GM21737 (cell line): ENCODE measurements at regions not wholly inside any gene's neighbourhood (a gene's known extent, or its start where the extent isn't known, plus 50 kb on each side); places are given as distances from the start of the nearest gene placed in this dataset.
A peak's percentile ranks its signal among the peaks of the same experiment; 100 is the strongest.

Experiments
- ATAC-seq: cut with Tn5 transposase; IDR thresholded peaks from one replicate; pipeline ENCODE4 v1.9.1; 2021; ENCODE audit warnings: mild to moderate bottlenecking, moderate library complexity; ENCODE audit not compliant: unreplicated experiment

GRCh38 chr7:25926451-25926850, 225.5 kb upstream of the NFE2L3 start:
- ATAC-seq, result no peak

- ATAC-seq, result no peak
These were observed 224.9 kb upstream of the NFE2L3 start for GRCh38 chr7:25926891-25927625.

GRCh38 chr7:25927626-25927978, 224.4 kb upstream of the NFE2L3 start:
- ATAC-seq, result no peak

- no peak for ATAC-seq
These were observed 223.3 kb upstream of the NFE2L3 start for GRCh38 chr7:25928549-25929330.

- ATAC-seq, result no peak
These were observed 222.6 kb upstream of the NFE2L3 start for GRCh38 chr7:25929448-25929847.

GRCh38 chr7:25930492-25931048, 221.4 kb upstream of the NFE2L3 start:
- no peak for ATAC-seq

GRCh38 chr7:25931156-25931555, 220.8 kb upstream of the NFE2L3 start:
- no peak for ATAC-seq

GRCh38 chr7:25933921-25934320, 218.1 kb upstream of the NFE2L3 start:
- ATAC-seq, result no peak

- ATAC-seq, result no peak
These were observed 211.7 kb upstream of the NFE2L3 start for GRCh38 chr7:25940086-25940906.

- ATAC-seq, result no peak
These were observed 207.1 kb upstream of the NFE2L3 start for GRCh38 chr7:25944777-25945515.

- no peak for ATAC-seq
These were observed 206.4 kb upstream of the NFE2L3 start for GRCh38 chr7:25945608-25946007.

- ATAC-seq, result no peak
These were observed 205.8 kb upstream of the NFE2L3 start for GRCh38 chr7:25946181-25946580.

- no peak for ATAC-seq
These were observed 204.1 kb upstream of the NFE2L3 start for GRCh38 chr7:25947669-25948516.

- no peak for ATAC-seq
These were observed 202.1 kb upstream of the NFE2L3 start for GRCh38 chr7:25949736-25950487.

GRCh38 chr7:25950488-25951413, 201.2 kb upstream of the NFE2L3 start:
- ATAC-seq, result peak; percentile 79

GRCh38 chr7:25951414-25952260, 200.4 kb upstream of the NFE2L3 start:
- peak; percentile 51 for ATAC-seq
